HepG2 (cell line): ENCODE measurements at regions not wholly inside any gene's neighbourhood (a gene's known extent, or its start where the extent isn't known, plus 50 kb on each side); places are given as distances from the start of the nearest gene placed in this dataset.

Experiments
- ATAC-seq: fragments of 200-7000 bp; cut with Tn5 transposase; 3 replicates; pipeline ENCODE4 v1.9.1; 2020; ENCODE audit warnings: mild to moderate bottlenecking, moderate library complexity
- BruUV-seq: library from RNA; stranded (reverse); fragments of 400-500 nt; replicated peaks from 2 replicates; lab custom pipeline; 2021; lab: Mats Ljungman, UMichigan
- CTCF ChIA-PET: fragments of 300-600 bp; formaldehyde crosslinking; extraction: SDS; loops from one replicate; lab custom pipeline; 2021; ENCODE audit warnings: low total read pairs, inconsistent platforms, low intra/inter-chr PET ratio; lab: Yijun Ruan, JAX
- POLR2A ChIA-PET: fragments of 350-600 bp; sonication (Branson Sonifier 250); formaldehyde crosslinking; loops from one replicate; lab custom pipeline; 2020; ENCODE audit warnings: antibody characterized with exemption, inconsistent platforms; lab: Yijun Ruan, JAX
- DNase-seq: peaks from one replicate; pipeline ENCODE4 v3.0.0-alpha.2; 2015; ENCODE audit warnings: low spot score
- FAIRE-seq: peaks from 3 replicates; lab custom pipeline; 2011; peaks lifted over from hg19 to GRCh38; lab: Jason Lieb, UNC
- H2AFZ ChIP-seq: one replicate; pipeline ENCODE4 v1.6.1; 2011; ENCODE audit warnings: low read length, inconsistent platforms
- H3K27ac ChIP-seq: fragments of 300-600 bp; 3 replicates; pipeline ENCODE4 v1.8.0; 2011; ENCODE audit warnings: mixed run types, mild to moderate bottlenecking, mixed read lengths, low read length, inconsistent platforms; ENCODE audit not compliant: insufficient read depth; ENCODE audit errors: extremely low read length
- H3K27me3 ChIP-seq, 2 experiments: fragments of 200-600 bp in 1 of 2; 2 replicates in 1 of 2; 3 replicates in 1 of 2; pipeline versions ENCODE4 v1.6.0 to v1.8.0; 2011; ENCODE audit warnings: low read length in 2 of 2, mild to moderate bottlenecking in 2 of 2, moderate library complexity in 2 of 2, inconsistent platforms in 1 of 2; ENCODE audit not compliant: insufficient read depth in 2 of 2, control insufficient read depth in 1 of 2
- H3K36me3 ChIP-seq, 2 experiments: fragments of 200-600 bp in 1 of 2; replicated peaks in 1 of 2; 2 replicates in 1 of 2; 3 replicates in 1 of 2; pipeline versions ENCODE4 v1.5.1 to v1.8.0; 2011; ENCODE audit warnings: low read length in 2 of 2, inconsistent platforms in 1 of 2; ENCODE audit not compliant: insufficient read depth in 2 of 2, control insufficient read depth in 1 of 2
- H3K4me1 ChIP-seq: 2 replicates; pipeline ENCODE4 v1.5.1; 2012; ENCODE audit warnings: low read length, inconsistent platforms; ENCODE audit not compliant: insufficient read depth
- H3K4me2 ChIP-seq: 2 replicates; pipeline ENCODE4 v1.6.0; 2011; ENCODE audit warnings: low read depth, low read length, inconsistent platforms
- H3K4me3 ChIP-seq, 3 experiments: fragments of 200-600 bp in 1 of 3; sonication (generic), shearing (Covaris generic) in 1 of 3; replicated peaks in 1 of 3; 2 replicates each; pipeline ENCODE4 v1.5.1; 2011 to 2016; ENCODE audit warnings: low read length in 3 of 3, inconsistent platforms in 2 of 3, low read depth in 2 of 3, mild to moderate bottlenecking in 2 of 3, control low read depth in 1 of 3, mixed read lengths in 1 of 3; ENCODE audit not compliant: insufficient read depth in 1 of 3
- H3K79me2 ChIP-seq: one replicate; pipeline ENCODE4 v1.6.1; 2011; ENCODE audit warnings: low read length, inconsistent platforms; ENCODE audit not compliant: insufficient read depth
- H3K9ac ChIP-seq: 2 replicates; pipeline ENCODE4 v1.6.0; 2011; ENCODE audit warnings: mild to moderate bottlenecking, low read depth, low read length, inconsistent platforms; ENCODE audit not compliant: insufficient read depth
- H3K9me3 ChIP-seq: 2 replicates; pipeline ENCODE4 v1.5.1; 2012; ENCODE audit warnings: mild to moderate bottlenecking, low read length
- H4K20me1 ChIP-seq: 2 replicates; pipeline ENCODE4 v1.6.0; 2011; ENCODE audit warnings: inconsistent platforms, mild to moderate bottlenecking, low read length, moderate library complexity; ENCODE audit not compliant: insufficient read depth
- FOXK1 ChIP-seq: sonication (generic); formaldehyde crosslinking; IDR thresholded peaks from 2 replicates; pipeline ENCODE4 v1.4.0; 2020; ENCODE audit warnings: low read depth, missing genetic modification reagents, borderline replicate concordance
- HNRNPK ChIP-seq: fragments of 200-400 bp; formaldehyde crosslinking; IDR thresholded peaks from 2 replicates; pipeline ENCODE4 v1.6.1; 2018; ENCODE audit warnings: low read length, low read depth, moderate library complexity, mild to moderate bottlenecking; ENCODE audit not compliant: poor library complexity, severe bottlenecking
- KDM6A ChIP-seq: IDR thresholded peaks from 2 replicates; pipeline ENCODE4 v1.6.1; 2016; ENCODE audit warnings: low read depth
- TMF1 ChIP-seq: sonication (generic); formaldehyde crosslinking; IDR thresholded peaks from 2 replicates; pipeline ENCODE4 v1.8.1; 2022; ENCODE audit warnings: low read depth, missing genetic modification reagents
- YEATS2 ChIP-seq: sonication (generic); formaldehyde crosslinking; IDR thresholded peaks from 2 replicates; pipeline ENCODE4 v1.4.0; 2020; ENCODE audit warnings: missing genetic modification reagents, borderline replicate concordance
- ZNF281 ChIP-seq: sonication (generic); formaldehyde crosslinking; IDR thresholded peaks from 2 replicates; pipeline ENCODE4 v1.4.0; 2020; ENCODE audit warnings: missing genetic modification reagents, borderline replicate concordance
- ZNF33B ChIP-seq: sonication (generic); formaldehyde crosslinking; IDR thresholded peaks from 2 replicates; pipeline ENCODE4 v1.5.1; 2020; ENCODE audit warnings: mild to moderate bottlenecking, missing genetic modification reagents
- ZNF350 ChIP-seq: sonication (generic); formaldehyde crosslinking; IDR thresholded peaks from 2 replicates; pipeline ENCODE4 v1.4.0; 2020; ENCODE audit warnings: mild to moderate bottlenecking, low read depth, missing genetic modification reagents, borderline replicate concordance
- ZSCAN30 ChIP-seq: sonication (generic); formaldehyde crosslinking; IDR thresholded peaks from 2 replicates; pipeline ENCODE4 v1.5.0; 2020; ENCODE audit warnings: mild to moderate bottlenecking, missing genetic modification reagents
- in situ Hi-C: cut with HindIII; loops from 2 replicates; pipeline ENCODE4 v1.10.0; 2017; ENCODE audit warnings: low pct_unique_long_range_greater_than_20kb; ENCODE audit not compliant: extremely low pct_ligation_motif_present
- intact Hi-C: fragments of 100-400 bp; cut with micrococcal nuclease; formaldehyde crosslinking; loops from one replicate; pipeline ENCODE4 v1.10.0; 2022; ENCODE audit not compliant: unreplicated experiment

GRCh38 chr4:158459085-158459820 lies 62.4 kb upstream of the RXFP1 start:
- ChIA-PET CTCF (no interaction called here), POLR2A (no interaction called here)
- H3K36me3 ChIP-seq = no peaks in the 10 kb centered on the region
- H3K4me2 ChIP-seq = no peak overlapping the region
- H3K9ac ChIP-seq = no peak overlapping the region
- intact Hi-C loops (no loop called here), in situ Hi-C loops (no loop called here)
- no peaks in the 10 kb centered on the region for H3K79me2 ChIP-seq
- no peaks in the 10 kb centered on the region for H3K4me1 ChIP-seq
- FAIRE-seq = no peak
- H3K27ac ChIP-seq = no peak overlapping the region
- no peak for DNase-seq
- BruUV-seq = no TSS peak
- no peak overlapping the region for H3K4me3 ChIP-seq
- no peak overlapping the region for H2AFZ ChIP-seq
- H3K9me3 ChIP-seq = no peaks in the 10 kb centered on the region
- no peaks in the 10 kb centered on the region for H4K20me1 ChIP-seq
- no peak for ATAC-seq
- TF ChIP-seq TMF1 (CRISPR knock-in tag) = no peak
- no peak for TF ChIP-seq ZNF281
- TF ChIP-seq FOXK1 (CRISPR knock-in tag) = no peak
- TF ChIP-seq ZNF350 (CRISPR knock-in tag) = no peak
- TF ChIP-seq KDM6A (CRISPR knock-in tag) = no peak
- no peak for TF ChIP-seq ZSCAN30 (CRISPR knock-in tag)
- TF ChIP-seq YEATS2 (CRISPR knock-in tag) = no peak
- TF ChIP-seq HNRNPK = no peak
- TF ChIP-seq ZNF33B (CRISPR knock-in tag) = no peak
- H3K27me3 ChIP-seq = no peaks in the 10 kb centered on the region
